CD14-positive monocyte (primary cell): ENCODE measurements at regions not wholly inside any gene's neighbourhood (a gene's known extent, or its start where the extent isn't known, plus 50 kb on each side); places are given as distances from the start of the nearest gene placed in this dataset.

Experiments used
- DNase-seq, 3 donors: peaks; one replicate each; pipeline ENCODE4 v3.0.0-alpha.2; 2011 to 2022
- H2AFZ ChIP-seq: 2 replicates; pipeline ENCODE4 v1.6.0; 2012; ENCODE audit warnings: mild to moderate bottlenecking, low read depth, low read length, inconsistent platforms; ENCODE audit not compliant: insufficient read depth, poor library complexity, severe bottlenecking
- H3K27ac ChIP-seq, 2 donors: 1 replicate in 1 of 2; 2 replicates in 1 of 2; pipeline ENCODE4 v1.5.1; 2012 to 2013; ENCODE audit warnings: low read length in 2 of 2, control low read depth in 1 of 2, inconsistent platforms in 1 of 2, low read depth in 1 of 2, mild to moderate bottlenecking in 1 of 2
- H3K27me3 ChIP-seq, 2 donors: one replicate each; pipeline versions ENCODE4 v1.6.0 to v1.6.1; 2011 to 2013; ENCODE audit warnings: low read length in 2 of 2; ENCODE audit not compliant: control insufficient read depth in 2 of 2, insufficient read depth in 2 of 2
- H3K36me3 ChIP-seq, 2 donors: replicated peaks in 1 of 2; 1 replicate in 1 of 2; 2 replicates in 1 of 2; pipeline versions ENCODE4 v1.5.1 to v1.6.1; 2012 to 2013; ENCODE audit warnings: low read length in 2 of 2, control low read depth in 1 of 2, inconsistent platforms in 1 of 2, mild to moderate bottlenecking in 1 of 2; ENCODE audit not compliant: insufficient read depth in 2 of 2, control insufficient read depth in 1 of 2
- H3K4me1 ChIP-seq, 2 donors: 1 replicate in 1 of 2; 2 replicates in 1 of 2; pipeline versions ENCODE4 v1.5.1 to v1.6.1; 2012 to 2013; ENCODE audit warnings: low read length in 2 of 2, control low read depth in 1 of 2, inconsistent platforms in 1 of 2, mild to moderate bottlenecking in 1 of 2, moderate library complexity in 1 of 2; ENCODE audit not compliant: insufficient read depth in 2 of 2, control insufficient read depth in 1 of 2
- H3K4me2 ChIP-seq: replicated peaks from 2 replicates; pipeline ENCODE3; 2012; ENCODE audit warnings: low read length, moderate library complexity, mild to moderate bottlenecking; ENCODE audit not compliant: poor library complexity, severe bottlenecking; ENCODE audit errors: extremely low read depth
- H3K4me3 ChIP-seq, 3 experiments: fragments of 200-600 bp in 1 of 3; sonication (generic) in 1 of 3; replicated peaks in 1 of 3; 1 replicate in 2 of 3; 2 replicates in 1 of 3; pipeline ENCODE4 v1.5.1; 2011 to 2013; ENCODE audit warnings: low read length in 3 of 3, mild to moderate bottlenecking in 3 of 3, control low read depth in 2 of 3, low read depth in 2 of 3, inconsistent platforms in 1 of 3, moderate library complexity in 1 of 3
- H3K79me2 ChIP-seq: 2 replicates; pipeline ENCODE4 v1.6.0; 2012; ENCODE audit warnings: mild to moderate bottlenecking, control low read depth, inconsistent platforms, low read length, moderate library complexity; ENCODE audit not compliant: insufficient read depth
- H3K9ac ChIP-seq: 2 replicates; pipeline ENCODE4 v1.6.0; 2017; ENCODE audit warnings: low read length, mild to moderate bottlenecking; ENCODE audit not compliant: insufficient read depth, poor library complexity, severe bottlenecking
- H3K9me3 ChIP-seq, 2 donors: replicated peaks in 1 of 2; 1 replicate in 1 of 2; 2 replicates in 1 of 2; pipeline versions ENCODE4 v1.5.1 to v1.6.1; 2012 to 2013; ENCODE audit warnings: low read length in 2 of 2, control low read depth in 1 of 2; ENCODE audit not compliant: control insufficient read depth in 1 of 2, insufficient read depth in 1 of 2
- H4K20me1 ChIP-seq: 2 replicates; pipeline ENCODE4 v1.6.0; 2012; ENCODE audit warnings: mild to moderate bottlenecking, low read length, control low read depth, moderate library complexity; ENCODE audit not compliant: insufficient read depth
- H3K27ac Mint-ChIP-seq, 7 donors: one replicate each; pipeline ENCODE4 v1.8.0; 2020; ENCODE audit warnings: mild to moderate bottlenecking in 7 of 7, mixed read lengths in 7 of 7, moderate library complexity in 6 of 7, inconsistent platforms in 2 of 7
- H3K27me3 Mint-ChIP-seq, 3 donors: one replicate each; pipeline ENCODE4 v1.8.0; 2021 to 2022; ENCODE audit warnings: low read depth in 3 of 3, mild to moderate bottlenecking in 3 of 3, mixed read lengths in 3 of 3, moderate library complexity in 3 of 3, inconsistent platforms in 1 of 3
- H3K36me3 Mint-ChIP-seq, 2 donors: one replicate each; pipeline ENCODE4 v1.8.0; 2020; ENCODE audit warnings: mixed read lengths in 2 of 2, inconsistent platforms in 1 of 2, mild to moderate bottlenecking in 1 of 2
- H3K4me1 Mint-ChIP-seq: one replicate; pipeline ENCODE4 v1.8.0; 2020; ENCODE audit warnings: mild to moderate bottlenecking, mixed read lengths
- H3K4me3 Mint-ChIP-seq, 2 donors: one replicate each; pipeline ENCODE4 v1.8.0; 2020; ENCODE audit warnings: mild to moderate bottlenecking in 2 of 2, mixed read lengths in 2 of 2, moderate library complexity in 1 of 2
- H3K9me3 Mint-ChIP-seq, 7 donors: one replicate each; pipeline ENCODE4 v1.8.0; 2020 to 2022; ENCODE audit warnings: mixed read lengths in 7 of 7, mild to moderate bottlenecking in 6 of 7, moderate library complexity in 6 of 7, inconsistent platforms in 2 of 7
- CTCF ChIP-seq: fragments of 200-600 bp; IDR thresholded peaks from one replicate; pipeline ENCODE4 v1.8.0; 2022; ENCODE audit warnings: antibody characterized with exemption, mild to moderate bottlenecking
- WGBS: methylation state at CpG from one replicate; pipeline ENCODE4 v1.1.5; 2013; ENCODE audit warnings: missing lambda C conversion rate; ENCODE audit not compliant: insufficient coverage; 5-methylcytosine and 5-hydroxymethylcytosine counted together
- intact Hi-C, 2 donors: fragments of 100-400 bp; cut with micrococcal nuclease; formaldehyde crosslinking; loops; one replicate each; pipeline versions ENCODE4 v1.15.0 to v1.15.1; 2023

- no peak for DNase-seq
- Mint-ChIP-seq H3K9me3 (peaks cover 0 to 9% (median 1%) of the 10 kb centered on the region in 7 donors), H3K36me3 (no peaks in the 10 kb centered on the region), H3K27ac (no peak overlapping the region), H3K27me3 (peaks cover 16 to 18% (median 17%) of the 10 kb centered on the region in 3 donors), H3K4me3 (no peak overlapping the region), H3K4me1 (peaks cover 10% of the 10 kb centered on the region)
- 100% methylated on average over 1 of the region's 8 CpGs for WGBS
- Histone ChIP-seq H3K4me3 (no peak overlapping the region), H3K27me3 (peaks cover 0 to 2% of the 10 kb centered on the region in 2 donors), H4K20me1 (no peaks in the 10 kb centered on the region), H3K79me2 (no peaks in the 10 kb centered on the region), H3K9ac (no peak overlapping the region), H3K4me2 (no peak overlapping the region), H2AFZ (no peak overlapping the region), H3K36me3 (no peaks in the 10 kb centered on the region), H3K27ac (no peak overlapping the region), H3K4me1 (peaks cover 0 to 3% of the 10 kb centered on the region in 2 donors), H3K9me3 (no peaks in the 10 kb centered on the region)
- TF ChIP-seq CTCF, result no peak
- intact Hi-C loops, result no loop called here
Measured at GRCh38 chr2:173452416-173452815, 97.7 kb downstream of the CDCA7 start.

- TF ChIP-seq CTCF, result no peak
- DNase-seq, result no peak
- 94% methylated on average over 8 of the region's 10 CpGs for WGBS
- Histone ChIP-seq H4K20me1 (no peaks in the 10 kb centered on the region), H3K9me3 (no peaks in the 10 kb centered on the region), H3K4me3 (no peak overlapping the region), H3K4me1 (no peaks in the 10 kb centered on the region), H3K27ac (no peak overlapping the region), H3K9ac (no peak overlapping the region), H3K79me2 (no peaks in the 10 kb centered on the region), H2AFZ (no peak overlapping the region), H3K4me2 (no peak overlapping the region), H3K27me3 (no peaks in the 10 kb centered on the region), H3K36me3 (no peaks in the 10 kb centered on the region)
- intact Hi-C loops, result no loop called here
- peaks cover 0 to 4% (median 0%) of the 10 kb centered on the region in 7 donors for H3K9me3 Mint-ChIP-seq
- peaks cover 6 to 13% (median 10%) of the 10 kb centered on the region in 3 donors for H3K27me3 Mint-ChIP-seq
- peaks cover 1% of the 10 kb centered on the region for H3K4me1 Mint-ChIP-seq
- no peak overlapping the region for H3K27ac Mint-ChIP-seq
- H3K36me3 Mint-ChIP-seq, result no peaks in the 10 kb centered on the region
- no peak overlapping the region for H3K4me3 Mint-ChIP-seq
Measured at GRCh38 chr2:173456960-173457359, 102.3 kb downstream of the CDCA7 start.
